Peyer's patch (tissue), 4 donors: ENCODE measurements at regions not wholly inside any gene's neighbourhood (a gene's known extent, or its start where the extent isn't known, plus 50 kb on each side); places are given as distances from the start of the nearest gene placed in this dataset.
"Not testable (repeated sequence)": the region's sequence is repeated elsewhere in the genome, so short reads cannot be mapped to it uniquely, and the experiment has no call there.

Experiments used
- DNase-seq, 3 donors: peaks; one replicate each; pipeline ENCODE4 v3.0.0-alpha.2; 2017 to 2019
- H3K27ac ChIP-seq, 4 donors: fragments of 200-600 bp; sonication (generic); one replicate each; pipeline ENCODE4 v1.5.1; 2016 to 2019
- H3K27me3 ChIP-seq, 2 donors: fragments of 200-600 bp; sonication (generic); one replicate each; pipeline ENCODE4 v1.5.1; 2019
- H3K36me3 ChIP-seq, 3 donors: fragments of 200-600 bp; sonication (generic); one replicate each; pipeline ENCODE4 v1.5.1; 2016 to 2019
- H3K4me1 ChIP-seq, 4 donors: fragments of 200-600 bp; sonication (generic); one replicate each; pipeline ENCODE4 v1.5.1; 2016 to 2019
- H3K4me3 ChIP-seq, 4 donors: fragments of 200-600 bp; sonication (generic); 1 replicate in 3 of 4; 2 replicates in 1 of 4; pipeline ENCODE4 v1.5.1; 2016 to 2019; ENCODE audit warnings: mild to moderate bottlenecking in 1 of 4
- H3K9me3 ChIP-seq, 4 donors: fragments of 200-600 bp; sonication (generic); one replicate each; pipeline ENCODE4 v1.5.1; 2016 to 2019; ENCODE audit warnings: mild to moderate bottlenecking in 1 of 4
- CTCF ChIP-seq, 6 experiments: fragments of 450-650 bp in 4 of 6; fragments of 200-600 bp in 2 of 6; sonication (generic) in 1 of 6; IDR thresholded peaks; one replicate each; pipeline ENCODE4 v1.5.1; 2017 to 2019; ENCODE audit warnings: antibody characterized with exemption in 6 of 6, mild to moderate bottlenecking in 3 of 6, moderate library complexity in 1 of 6
- POLR2A ChIP-seq, 2 donors: fragments of 450-650 bp; IDR thresholded peaks; one replicate each; pipeline ENCODE4 v1.5.1; 2017; ENCODE audit warnings: antibody characterized with exemption in 2 of 2, mild to moderate bottlenecking in 2 of 2, moderate library complexity in 2 of 2

GRCh38 chr14:62497708-62498107 is 547.5 kb downstream of the KCNH5 start:
- Histone ChIP-seq H3K27ac (no peak overlapping the region), H3K4me3 (no peak overlapping the region), H3K27me3 (no peaks in the 10 kb centered on the region), H3K4me1 (no peaks in the 10 kb centered on the region), H3K9me3 (peaks cover 0 to 6% (median 0%) of the 10 kb centered on the region in 4 donors), H3K36me3 (no peaks in the 10 kb centered on the region)
- no peak for DNase-seq
- no peak for TF ChIP-seq CTCF (IDR thresholded peaks at IDR 0.05)
- no peak for TF ChIP-seq POLR2A (IDR thresholded peaks at IDR 0.05)

GRCh38 chr14:62501021-62501750 is 544.1 kb downstream of the KCNH5 start:
- peaks cover 0 to 6% (median 0%) of the 10 kb centered on the region in 4 donors for H3K9me3 ChIP-seq
- no peak overlapping the region for H3K27ac ChIP-seq
- TF ChIP-seq POLR2A (IDR thresholded peaks at IDR 0.05): no peak
- TF ChIP-seq CTCF (IDR thresholded peaks at IDR 0.05): no peak

GRCh38 chr14:62505045-62505444 is 540.2 kb downstream of the KCNH5 start:
- TF ChIP-seq CTCF (IDR thresholded peaks at IDR 0.05): no peak
- no peak for TF ChIP-seq POLR2A (IDR thresholded peaks at IDR 0.05)
- no peak overlapping the region for H3K4me3 ChIP-seq
- no peak for DNase-seq
- no peaks in the 10 kb centered on the region for H3K27me3 ChIP-seq
- H3K27ac ChIP-seq: no peak overlapping the region
- H3K9me3 ChIP-seq: no peaks in the 10 kb centered on the region
- H3K4me1 ChIP-seq: no peaks in the 10 kb centered on the region
- H3K36me3 ChIP-seq: no peaks in the 10 kb centered on the region

More at GRCh38 chr14:62501021-62501750, 544.1 kb downstream of the KCNH5 start:
- Histone ChIP-seq H3K27me3 (no peaks in the 10 kb centered on the region), H3K4me3 (no peak overlapping the region), H3K4me1 (no peaks in the 10 kb centered on the region), H3K36me3 (no peaks in the 10 kb centered on the region)
- DNase-seq: no peak

- not testable (repeated sequence) for H3K4me1 ChIP-seq, H3K4me3 ChIP-seq, DNase-seq, H3K9me3 ChIP-seq, H3K27me3 ChIP-seq, H3K36me3 ChIP-seq, H3K27ac ChIP-seq
Measured at GRCh38 chr14:62521309-62521708, 523.9 kb downstream of the KCNH5 start.

GRCh38 chr14:62528296-62528695 is 517.0 kb downstream of the KCNH5 start:
- no peak overlapping the region for H3K4me3 ChIP-seq
- no peaks in the 10 kb centered on the region for H3K27me3 ChIP-seq
- H3K4me1 ChIP-seq: no peaks in the 10 kb centered on the region
- no peak overlapping the region for H3K27ac ChIP-seq
- TF ChIP-seq CTCF (IDR thresholded peaks at IDR 0.05): no peak
- TF ChIP-seq POLR2A (IDR thresholded peaks at IDR 0.05): no peak
- H3K36me3 ChIP-seq: no peaks in the 10 kb centered on the region
- H3K9me3 ChIP-seq: no peaks in the 10 kb centered on the region
- no peak for DNase-seq

- no peaks in the 10 kb centered on the region for H3K4me1 ChIP-seq
- no peak overlapping the region for H3K4me3 ChIP-seq
- TF ChIP-seq CTCF (IDR thresholded peaks at IDR 0.05) (no peak), POLR2A (IDR thresholded peaks at IDR 0.05) (no peak)
- no peaks in the 10 kb centered on the region for H3K36me3 ChIP-seq
- no peaks in the 10 kb centered on the region for H3K9me3 ChIP-seq
- H3K27ac ChIP-seq: no peak overlapping the region
- no peaks in the 10 kb centered on the region for H3K27me3 ChIP-seq
- DNase-seq: no peak
Measured at GRCh38 chr14:62532181-62532580, 513.1 kb downstream of the KCNH5 start.
